ENCODE measurements at regions not wholly inside any gene's neighbourhood (a gene's known extent, or its start where the extent isn't known, plus 50 kb on each side); places are given as distances from the start of the nearest gene placed in this dataset.

- no peak for DNase-seq
Measured at GRCh38 chr21:17455451-17455850, 57.4 kb upstream of the CXADR start.

- DNase-seq, result no peak
Measured at GRCh38 chr21:17458279-17458678, 54.6 kb upstream of the CXADR start.

- DNase-seq, result no peak
Measured at GRCh38 chr21:17460094-17460493, 52.7 kb upstream of the CXADR start.

- DNase-seq, result no peak
Measured at GRCh38 chr21:17461014-17461413, 51.8 kb upstream of the CXADR start.

GRCh38 chr21:17461582-17461981, 51.3 kb upstream of the CXADR start:
- no peak for DNase-seq

- DNase-seq, result no peak
Measured at GRCh38 chr21:17462276-17462981, 50.4 kb upstream of the CXADR start.

Measured in left kidney (tissue), 1 donor.